ENCODE measurements at regions not wholly inside any gene's neighbourhood (a gene's known extent, or its start where the extent isn't known, plus 50 kb on each side); places are given as distances from the start of the nearest gene placed in this dataset.
"Not testable (repeated sequence)": the region's sequence is repeated elsewhere in the genome, so short reads cannot be mapped to it uniquely, and the experiment has no call there.

DNA sequence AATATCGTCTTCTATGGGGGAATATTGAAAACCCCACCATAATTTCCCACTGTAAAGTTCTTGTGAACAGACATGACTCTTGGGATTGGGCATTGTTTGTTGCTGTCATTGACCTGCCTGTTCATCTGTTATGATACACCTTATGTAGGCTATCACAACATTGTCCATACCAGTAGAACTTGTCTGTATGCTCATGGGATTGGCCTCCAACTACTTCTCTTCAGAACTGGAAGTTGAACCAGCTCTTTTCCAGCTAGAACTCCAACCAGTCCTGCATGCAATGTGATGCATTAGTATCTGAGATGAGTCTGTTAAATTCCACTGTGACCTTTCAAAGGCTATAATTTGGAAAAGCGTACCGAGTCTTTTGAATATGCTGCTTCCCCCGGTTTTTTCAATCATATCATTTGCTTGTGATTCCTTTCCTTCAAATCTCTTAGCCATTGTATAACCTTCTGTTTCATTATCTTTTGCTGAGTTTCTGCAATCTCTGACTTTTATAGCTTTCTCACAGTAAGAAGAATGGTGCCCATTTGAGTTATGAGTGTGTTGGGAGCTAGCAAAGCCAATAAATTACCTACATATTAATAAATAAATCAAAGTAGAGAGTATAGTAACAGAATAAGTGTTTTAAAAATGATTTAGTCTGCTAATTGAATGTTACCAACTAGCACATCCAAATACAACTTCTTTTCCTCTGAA lies 101.9 kb downstream of the PLK2 start:
- DNase-seq (ENCODE audit: low read depth): no peak

DNA sequence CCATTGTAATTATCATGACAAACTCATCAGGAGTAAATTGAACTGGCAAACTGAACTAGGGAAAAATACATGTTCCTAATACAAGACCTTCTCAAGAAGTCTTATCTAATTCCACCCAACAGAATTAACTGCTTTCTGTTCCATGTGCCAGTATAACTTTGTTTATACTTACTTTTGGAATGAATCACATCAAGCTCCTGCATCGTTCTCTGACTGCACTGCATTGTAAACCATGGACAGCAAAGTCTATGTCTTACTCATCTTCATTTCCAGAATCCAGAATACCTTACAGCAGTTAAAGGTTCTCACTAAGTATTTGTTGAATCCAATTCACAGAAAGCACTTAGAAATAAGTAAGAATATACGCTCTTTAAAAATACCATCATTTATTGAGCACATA lies 102.8 kb downstream of the PLK2 start:
- no peak for DNase-seq (ENCODE audit: low read depth)

DNA sequence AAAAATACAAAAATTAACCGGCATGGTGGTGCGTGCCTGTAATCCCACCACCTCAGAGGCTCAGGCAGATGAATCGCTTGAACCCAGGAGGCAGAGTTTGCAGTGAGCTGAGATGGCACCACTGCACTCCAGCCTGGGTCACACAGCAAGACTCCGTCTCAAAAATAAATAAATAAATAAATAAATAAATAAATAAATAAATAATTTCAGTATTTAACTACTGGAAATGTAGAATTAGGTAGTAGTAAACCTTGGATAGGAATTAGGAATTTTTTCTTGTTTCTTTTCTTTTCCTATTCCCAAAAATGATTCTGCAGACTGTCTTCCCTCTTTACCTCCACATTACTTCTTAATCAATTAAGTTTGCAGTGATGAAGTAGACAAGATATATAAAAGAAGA lies 103.2 kb downstream of the PLK2 start:
- DNase-seq (ENCODE audit: low read depth): no peak

DNA sequence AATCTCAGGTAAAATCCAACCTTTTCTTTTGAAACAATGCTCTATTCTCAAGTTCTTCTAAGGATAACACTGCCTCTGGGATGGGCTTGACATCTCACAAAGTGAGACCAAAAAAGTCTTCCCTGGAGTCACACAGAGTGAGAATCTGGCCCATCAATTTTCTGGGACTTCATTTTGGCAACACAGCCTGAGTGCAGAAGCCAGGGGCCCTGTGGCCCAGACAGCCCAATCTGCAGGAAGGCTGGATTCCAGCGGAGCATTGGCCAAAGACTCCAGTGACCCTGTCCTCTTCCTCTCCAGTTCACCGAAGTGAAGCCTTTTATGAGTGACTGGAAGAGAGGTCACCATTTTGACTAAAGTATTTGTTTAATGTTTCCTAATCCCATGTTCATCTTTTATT lies 105.1 kb downstream of the PLK2 start:
- no peak for DNase-seq (ENCODE audit: low read depth)

DNA sequence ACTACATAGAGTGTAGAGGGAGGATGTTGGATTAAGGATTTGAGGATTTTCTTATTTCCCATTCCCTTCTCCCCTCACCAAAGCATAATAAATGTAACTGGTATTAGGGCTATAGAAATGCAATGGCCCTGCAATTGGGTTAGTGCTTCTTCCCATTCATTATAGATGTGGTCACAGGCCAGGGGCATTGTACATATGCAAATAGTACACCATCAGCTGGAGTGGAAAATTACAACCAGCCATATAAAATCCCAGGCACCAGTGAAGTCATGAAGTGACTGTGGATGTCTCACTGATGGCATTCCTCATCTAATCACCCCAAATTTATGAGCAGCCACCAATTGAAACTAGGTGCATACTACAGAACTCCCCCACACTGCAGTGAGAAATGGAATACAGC lies 105.9 kb downstream of the PLK2 start:
- DNase-seq (ENCODE audit: low read depth): no peak

DNA sequence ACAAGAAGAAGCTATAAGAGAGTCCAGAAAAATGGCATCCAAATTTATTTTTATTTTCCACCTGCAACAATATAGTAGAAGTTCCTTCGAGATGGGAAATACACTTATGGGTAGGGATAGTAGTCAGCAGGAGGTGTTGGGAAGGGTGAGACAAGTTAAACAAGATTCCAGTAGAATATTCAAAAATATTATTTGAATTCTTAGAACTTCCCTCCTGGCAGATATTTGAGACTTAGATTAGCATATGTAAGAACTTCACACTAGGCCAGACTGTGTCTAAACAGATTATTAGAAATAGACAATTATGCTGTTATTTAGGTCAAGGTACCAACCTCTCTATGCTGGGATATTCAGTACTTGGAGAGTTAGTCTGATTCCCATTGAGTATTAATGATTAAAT lies 108.7 kb downstream of the PLK2 start:
- no peak for DNase-seq (ENCODE audit: low read depth)

DNA sequence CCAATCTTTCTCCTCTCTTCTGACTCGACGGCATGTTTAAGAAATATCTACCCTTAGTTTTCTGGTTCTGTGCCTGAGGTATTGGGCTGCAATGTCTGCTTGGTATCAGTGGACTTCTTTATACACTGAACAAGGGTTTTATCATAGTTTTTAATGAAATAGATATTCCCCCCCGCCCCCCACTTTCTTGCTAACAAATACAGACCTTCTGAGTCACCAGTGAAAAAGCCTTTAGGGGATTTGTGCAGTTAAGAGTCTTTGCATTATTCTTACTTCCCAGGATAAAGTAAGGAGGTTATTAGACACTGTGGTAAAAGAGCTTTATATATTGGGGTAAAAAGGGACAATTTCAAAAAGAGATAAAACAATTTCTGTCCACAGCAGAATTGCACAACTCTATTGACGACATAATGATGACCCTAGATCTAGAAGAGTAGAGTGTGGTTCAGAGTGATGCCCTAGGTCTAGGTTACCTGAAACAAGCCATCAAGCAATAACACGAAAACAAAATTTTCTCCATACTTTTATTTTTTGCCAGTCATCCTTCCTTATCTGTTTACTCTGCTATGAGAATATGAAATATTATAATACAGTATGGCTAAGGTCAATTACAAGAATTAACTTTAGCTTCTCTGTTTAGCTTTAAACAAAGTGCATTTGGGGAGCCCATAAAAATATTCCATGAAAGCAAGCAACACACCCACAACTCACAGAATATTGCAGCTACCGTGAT lies 110.7 kb downstream of the PLK2 start:
- no peak for DNase-seq (ENCODE audit: low read depth)

DNA sequence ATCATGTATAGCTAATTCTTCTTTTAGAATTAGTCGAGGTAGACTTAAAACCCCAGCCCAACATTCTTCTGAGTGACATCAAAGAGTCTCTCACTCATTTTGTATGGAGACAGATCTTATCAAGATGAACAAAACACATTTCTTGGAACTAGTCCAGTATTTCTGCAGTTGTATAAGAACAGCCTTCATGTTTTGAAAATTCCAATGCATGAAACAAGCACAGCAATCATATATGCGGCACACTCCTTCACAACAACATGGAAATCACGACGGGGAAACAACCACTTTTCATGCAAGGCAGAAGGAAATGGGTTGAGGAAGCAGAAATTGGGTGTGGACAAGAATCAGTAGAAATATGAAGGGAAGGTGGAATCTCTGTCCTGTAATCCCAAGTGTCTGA lies 113.8 kb downstream of the PLK2 start:
- no peak for DNase-seq (ENCODE audit: low read depth)

DNA sequence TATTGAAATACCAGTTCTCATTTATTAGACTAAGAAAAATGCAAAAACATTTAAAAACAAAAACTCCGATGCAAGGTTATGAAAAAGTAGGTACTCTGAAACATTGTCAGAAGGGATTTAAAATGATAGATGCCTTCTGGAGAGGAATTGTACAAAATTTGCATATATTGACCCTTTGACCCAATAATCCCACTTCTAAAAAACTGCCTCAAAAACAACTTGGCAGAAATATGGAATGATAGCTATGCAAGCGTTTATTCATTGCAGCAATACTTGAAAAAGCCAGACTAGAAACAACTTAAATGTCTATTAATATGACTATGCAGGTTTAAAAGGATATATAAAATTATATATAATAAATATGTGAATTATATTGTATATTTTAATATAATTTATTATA lies 118.4 kb downstream of the PLK2 start:
- no peak for DNase-seq (ENCODE audit: low read depth)

DNA sequence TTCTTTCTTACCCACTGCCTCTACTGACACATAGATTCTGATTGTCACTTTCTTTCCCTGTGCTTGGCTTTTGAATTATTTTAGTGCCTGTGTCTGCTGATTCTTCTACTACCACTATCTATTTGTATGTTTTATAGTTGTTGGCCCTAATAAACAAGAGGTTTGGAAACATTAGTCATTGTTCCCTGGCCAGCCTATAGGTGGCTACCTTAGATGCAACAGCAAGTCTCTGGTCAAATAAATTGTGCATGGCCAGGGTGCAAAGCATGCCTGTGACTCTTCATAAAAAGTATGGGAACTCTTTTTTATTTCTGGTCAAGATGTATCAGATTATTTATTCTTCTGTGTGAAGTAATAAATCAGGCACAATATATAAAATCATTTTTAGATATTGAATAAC lies 124.4 kb downstream of the PLK2 start:
- no peak for DNase-seq (ENCODE audit: low read depth)

DNA sequence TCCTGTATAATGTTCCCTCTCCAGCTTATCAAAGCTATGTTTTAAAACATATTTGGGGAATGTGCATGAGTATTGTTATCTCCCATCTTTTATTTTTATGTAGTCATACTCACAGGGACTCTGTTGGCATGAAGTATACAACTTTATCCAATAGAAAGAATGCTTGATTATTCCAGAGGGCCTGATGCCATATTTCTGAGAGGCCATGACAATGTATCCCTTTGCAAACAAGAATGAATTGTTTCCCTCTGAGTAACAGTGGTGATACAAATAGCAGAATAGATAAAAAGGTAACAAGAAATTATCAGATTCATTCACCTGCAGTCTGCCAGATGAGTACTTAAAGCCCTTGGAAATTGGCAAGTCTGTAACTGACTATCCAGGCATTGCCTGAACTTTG lies 125.9 kb downstream of the PLK2 start:
- no peak for DNase-seq (ENCODE audit: low read depth)

DNA sequence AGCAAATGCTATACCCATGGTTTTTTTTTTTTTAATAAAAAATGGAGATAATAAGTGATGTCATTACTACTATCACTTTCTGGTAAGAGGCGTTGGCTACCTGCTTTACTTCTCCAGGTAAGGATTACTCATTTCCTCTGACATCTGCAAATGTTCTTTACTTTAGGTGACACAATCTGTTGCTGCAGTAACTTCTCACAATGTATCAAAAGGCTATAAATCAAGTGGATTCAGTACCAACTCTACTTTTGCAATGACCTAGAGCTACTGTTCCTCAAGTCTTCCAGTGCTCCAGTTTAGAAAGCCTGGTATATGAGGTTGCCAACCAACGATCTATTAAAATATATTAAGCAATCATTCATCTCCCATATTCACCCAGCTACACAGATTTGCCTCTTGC lies 129.1 kb downstream of the PLK2 start:
- DNase-seq (ENCODE audit: low read depth): no peak

DNA sequence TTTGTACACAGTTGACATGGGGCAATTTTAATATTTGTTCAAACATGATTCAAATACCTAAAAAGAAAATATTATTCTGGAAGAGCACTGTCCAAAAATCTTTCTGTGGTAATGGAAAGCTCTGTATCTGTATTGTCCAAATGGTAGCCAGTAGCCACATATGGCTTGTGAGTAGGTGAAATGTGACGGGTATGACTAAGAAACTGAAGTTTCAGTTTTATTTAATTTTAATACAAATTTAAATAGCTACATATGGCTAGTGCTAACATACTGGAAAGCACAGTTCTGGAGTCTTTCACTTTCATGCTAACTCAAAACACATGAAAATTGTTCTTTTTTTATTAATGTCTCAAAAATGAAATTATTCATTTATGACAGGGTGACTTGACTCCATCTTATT lies 132.6 kb downstream of the PLK2 start:
- no peak for DNase-seq (ENCODE audit: low read depth)

DNA sequence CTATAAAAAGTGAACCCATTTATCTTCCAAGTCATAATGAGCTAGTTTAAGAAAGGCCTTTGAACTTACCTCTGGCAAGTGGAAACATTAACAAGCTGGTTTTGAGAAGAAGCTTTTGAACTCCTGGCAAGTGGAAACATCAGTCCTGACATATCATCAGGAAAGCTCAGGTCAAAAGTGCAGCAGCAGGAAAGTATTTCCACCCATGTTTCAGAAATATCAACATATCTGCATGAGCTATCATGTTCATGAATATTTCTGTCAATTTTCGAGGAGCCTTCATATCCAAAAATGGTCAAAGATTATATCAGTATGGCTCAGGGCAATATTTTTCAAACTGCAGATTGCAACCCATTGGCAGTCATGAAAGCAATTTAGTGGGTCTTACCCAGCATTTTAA lies 133.9 kb downstream of the PLK2 start:
- DNase-seq (ENCODE audit: low read depth): no peak

DNA sequence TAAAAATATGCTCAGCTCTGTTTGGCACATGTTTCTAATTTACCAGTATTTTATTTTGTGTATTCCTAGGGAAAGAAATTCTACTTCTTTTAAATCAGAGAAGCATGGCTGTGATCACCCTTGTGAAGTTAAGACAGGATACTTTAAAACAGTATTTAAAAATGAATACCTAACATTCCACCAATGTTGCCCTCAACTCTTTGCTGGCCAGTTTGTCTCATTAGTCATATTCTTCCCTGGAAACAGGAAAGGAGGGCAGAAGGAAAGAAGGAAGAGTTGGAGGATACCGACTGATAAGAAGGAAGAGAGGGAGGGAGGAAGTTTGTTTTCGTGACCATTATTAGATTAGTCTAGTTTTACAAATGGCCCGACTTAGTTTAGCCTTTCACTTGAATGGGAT lies 137.4 kb downstream of the PLK2 start:
- peak; percentile 14 for DNase-seq (ENCODE audit: low read depth)

DNA sequence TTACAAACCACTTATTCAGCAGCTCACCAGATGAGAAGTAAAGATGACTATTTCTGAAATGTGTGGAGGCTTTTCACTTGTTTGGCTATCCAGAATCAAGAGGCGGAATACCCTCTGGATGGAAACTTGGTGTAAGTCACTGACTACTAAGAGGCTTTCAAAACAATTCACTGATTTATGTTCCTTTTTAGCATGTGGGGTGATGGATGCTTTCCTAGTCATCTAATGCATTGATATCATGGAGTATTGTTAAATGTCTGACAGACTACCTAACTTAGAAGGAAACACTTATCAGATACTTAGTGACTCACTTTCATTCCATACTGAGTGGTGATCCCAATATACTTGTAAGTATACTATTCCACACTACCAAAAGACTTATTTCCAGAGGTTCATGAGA lies 141.4 kb downstream of the PLK2 start:
- peak; percentile 21 for DNase-seq (ENCODE audit: low read depth)

DNA sequence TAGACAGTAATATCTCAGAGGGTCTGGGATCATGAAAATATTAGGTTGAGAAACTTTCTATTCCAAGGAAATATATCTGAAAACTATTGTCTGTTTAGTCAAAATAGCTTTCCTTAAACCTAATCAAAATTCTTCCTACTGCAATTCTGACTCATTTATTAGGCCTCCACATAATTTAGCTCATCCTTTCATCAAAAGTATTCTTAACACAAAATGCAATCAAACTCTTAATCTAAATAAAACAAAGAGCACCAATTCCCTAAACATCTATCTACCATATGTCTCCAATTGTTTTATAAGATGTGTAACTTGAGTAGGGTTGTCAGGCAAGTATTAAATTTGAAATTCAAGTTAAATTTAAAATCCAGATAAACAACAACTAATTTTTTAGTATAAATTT lies 142.1 kb downstream of the PLK2 start:
- no peak for DNase-seq (ENCODE audit: low read depth)

DNA sequence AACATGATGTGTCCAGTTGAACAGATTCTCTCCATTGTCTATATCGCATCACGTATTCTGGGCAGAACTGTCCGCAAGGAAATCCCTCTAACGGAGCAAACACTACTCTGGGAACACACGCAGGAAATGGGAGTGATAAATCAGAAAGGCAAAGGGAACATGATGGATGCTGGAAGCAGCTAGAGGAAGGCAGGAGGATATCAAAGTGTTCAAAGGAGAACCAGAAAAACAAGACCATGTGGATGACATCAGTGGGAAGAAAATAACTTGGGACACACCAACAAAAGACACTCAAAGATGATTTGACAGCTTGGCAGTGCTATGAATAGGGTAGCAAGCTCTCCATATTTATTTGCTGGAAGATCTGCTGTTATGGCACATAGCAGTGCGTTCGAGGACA lies 142.9 kb downstream of the PLK2 start:
- no peak for DNase-seq (ENCODE audit: low read depth)

DNA sequence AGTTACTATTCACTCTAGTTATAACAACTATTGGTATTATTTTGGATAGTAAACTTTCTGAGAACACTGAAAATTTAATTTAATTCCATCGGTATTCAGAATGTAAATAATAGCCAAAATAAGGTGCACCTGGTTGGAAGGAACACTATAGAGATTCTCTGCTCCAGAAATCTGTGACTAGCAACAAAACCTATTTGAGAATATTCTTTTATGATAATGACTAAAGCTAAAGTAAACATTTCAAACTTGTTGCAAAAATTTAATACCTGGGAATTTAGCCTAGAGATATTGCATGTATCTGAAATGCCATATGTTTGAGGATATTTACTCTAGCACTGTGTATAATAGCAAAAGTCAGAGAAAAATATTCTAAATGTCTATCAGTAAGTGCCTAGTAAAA lies 144.1 kb downstream of the PLK2 start:
- no peak for DNase-seq (ENCODE audit: low read depth)

DNA sequence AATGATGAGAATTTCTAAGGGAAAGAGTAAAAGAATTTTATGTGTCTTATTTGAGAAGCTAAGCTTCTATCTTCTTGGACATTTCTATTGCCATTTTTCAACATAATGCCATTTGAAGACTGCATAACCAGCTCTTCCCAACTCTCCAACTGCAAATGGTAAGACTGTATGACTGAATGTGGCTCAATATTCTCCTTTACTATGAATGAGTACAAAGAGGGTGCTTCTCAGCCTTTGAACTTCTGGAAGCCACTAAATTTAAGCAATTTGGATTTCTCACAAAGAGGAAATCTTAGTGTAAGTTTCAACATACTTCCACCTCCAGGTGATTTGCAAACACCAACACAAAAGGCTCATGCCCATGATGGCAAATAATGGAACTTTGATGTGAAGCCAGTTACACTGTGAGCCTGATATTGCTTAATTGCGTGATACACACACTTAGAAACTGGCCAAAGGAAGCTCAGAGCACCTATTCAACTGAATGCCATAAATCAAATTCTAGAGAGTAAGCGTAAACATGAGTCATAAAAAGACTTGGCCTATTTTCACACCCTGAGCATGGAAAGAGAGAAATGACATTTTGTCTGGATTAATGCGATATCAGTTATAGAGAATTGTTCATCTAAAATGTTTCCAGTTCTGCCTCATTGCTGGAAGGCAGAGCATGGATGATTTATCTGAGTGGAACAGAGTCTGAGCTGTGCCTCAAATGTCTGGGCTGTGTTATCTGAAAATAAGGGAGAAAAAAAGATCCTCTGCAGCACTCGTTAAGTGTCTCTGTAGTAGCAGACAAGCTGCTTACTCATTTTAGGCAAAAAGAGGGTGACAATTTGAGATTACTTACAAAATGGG lies 145.3 kb downstream of the PLK2 start:
- peak; percentile 16 for DNase-seq (ENCODE audit: low read depth)

DNA sequence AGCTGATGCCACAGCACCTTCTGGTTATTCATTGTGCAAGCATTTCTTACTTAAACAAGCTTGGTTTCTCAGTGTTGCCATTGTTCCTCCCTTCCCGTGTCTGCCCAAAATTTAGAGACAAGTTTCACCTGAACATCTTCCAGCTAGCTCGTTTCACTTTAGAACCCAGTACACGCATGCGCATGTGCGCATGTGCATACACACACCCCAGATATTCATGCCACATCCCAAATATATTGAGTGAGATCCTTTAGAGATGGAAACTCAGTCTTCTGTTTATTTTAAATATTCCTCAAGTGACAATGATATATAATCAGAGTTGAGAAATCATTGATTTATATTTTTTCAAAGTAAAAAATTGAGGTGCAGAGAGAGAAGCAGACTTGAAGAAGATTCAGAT lies 147.6 kb downstream of the PLK2 start:
- DNase-seq (ENCODE audit: low read depth): no peak

DNA sequence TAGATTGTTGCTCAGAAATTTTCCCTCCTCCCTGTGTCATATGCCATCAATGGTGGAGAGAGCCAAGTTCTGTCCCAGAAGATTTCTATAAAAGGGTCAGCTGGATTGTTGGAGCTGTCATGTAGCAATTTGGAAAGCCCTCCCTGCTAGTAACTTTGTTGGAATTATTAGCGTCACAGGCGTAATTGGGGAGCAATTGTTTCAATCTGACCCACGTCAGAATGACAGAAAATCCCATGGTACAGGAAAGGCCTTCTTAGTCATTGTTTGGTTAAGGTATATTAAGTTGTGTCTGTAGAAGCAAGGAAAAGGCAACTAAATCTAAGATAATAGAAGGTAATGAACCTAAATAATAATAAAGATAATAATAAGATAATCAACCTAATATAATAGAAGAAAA lies 148.4 kb downstream of the PLK2 start:
- DNase-seq (ENCODE audit: low read depth): no peak

DNA sequence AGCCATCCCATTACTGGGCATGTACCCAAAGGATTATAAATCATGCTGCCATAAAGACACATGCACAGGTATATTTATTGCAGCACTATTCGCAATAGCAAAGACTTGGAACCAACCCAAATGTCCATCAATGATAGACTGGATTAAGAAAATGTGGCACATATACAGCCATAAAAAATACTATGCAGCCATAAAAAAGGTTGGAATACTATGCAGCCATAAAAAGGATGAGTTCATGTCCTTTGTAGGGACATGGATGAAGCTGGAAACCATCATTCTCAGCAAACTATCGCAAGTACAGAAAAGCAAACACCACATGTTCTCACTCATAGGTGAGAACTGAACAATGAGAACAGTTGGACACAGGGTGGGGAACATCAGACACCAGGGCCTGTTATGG lies 151.5 kb downstream of the PLK2 start:
- not testable (repeated sequence) for DNase-seq (ENCODE audit: low read depth)
